ENCODE measurements at regions not wholly inside any gene's neighbourhood (a gene's known extent, or its start where the extent isn't known, plus 50 kb on each side); places are given as distances from the start of the nearest gene placed in this dataset.

- Histone ChIP-seq H3K36me3 (ENCODE audit: control insufficient read depth, insufficient read depth, low read length) (no peaks in the 10 kb centered on the region), H3K9me3 (ENCODE audit: control insufficient read depth, insufficient read depth, low read depth, low read length) (no peaks in the 10 kb centered on the region), H3K4me1 (ENCODE audit: control insufficient read depth, insufficient read depth, low read length) (peaks cover 7% of the 10 kb centered on the region; the same call in 1 of the 2 replicates), H3K9ac (ENCODE audit: low read length) (no peak overlapping the region), H3K27me3 (ENCODE audit: control insufficient read depth, insufficient read depth, low read length) (no peaks in the 10 kb centered on the region), H3K4me3 (ENCODE audit: low read depth, low read length) (no peak overlapping the region), H3K27ac (ENCODE audit: low read depth, low read length) (no peak overlapping the region)
Observed at GRCh38 chr7:47690902-47691558, 109.1 kb upstream of the TNS3 start.

GRCh38 chr7:47689558-47689957 lies 107.6 kb upstream of the TNS3 start:
- Histone ChIP-seq H3K9ac (ENCODE audit: low read length) (no peak overlapping the region), H3K27me3 (ENCODE audit: control insufficient read depth, insufficient read depth, low read length) (no peaks in the 10 kb centered on the region), H3K4me3 (ENCODE audit: low read depth, low read length) (no peak overlapping the region), H3K9me3 (ENCODE audit: control insufficient read depth, insufficient read depth, low read depth, low read length) (no peaks in the 10 kb centered on the region), H3K36me3 (ENCODE audit: control insufficient read depth, insufficient read depth, low read length) (no peaks in the 10 kb centered on the region), H3K4me1 (ENCODE audit: control insufficient read depth, insufficient read depth, low read length) (peaks cover 7% of the 10 kb centered on the region; the same call in 1 of the 2 replicates), H3K27ac (ENCODE audit: low read depth, low read length) (no peak overlapping the region)

GRCh38 chr7:47688311-47689100 lies 106.6 kb upstream of the TNS3 start:
- H3K36me3 ChIP-seq (ENCODE audit: control insufficient read depth, insufficient read depth, low read length) = no peaks in the 10 kb centered on the region
- H3K27me3 ChIP-seq (ENCODE audit: control insufficient read depth, insufficient read depth, low read length) = no peaks in the 10 kb centered on the region
- H3K4me1 ChIP-seq (ENCODE audit: control insufficient read depth, insufficient read depth, low read length) = peaks cover 9% of the 10 kb centered on the region; the same call in 1 of the 2 replicates
- H3K4me3 ChIP-seq (ENCODE audit: low read depth, low read length) = no peak overlapping the region
- no peaks in the 10 kb centered on the region for H3K9me3 ChIP-seq (ENCODE audit: control insufficient read depth, insufficient read depth, low read depth, low read length)
- H3K9ac ChIP-seq (ENCODE audit: low read length) = no peak overlapping the region
- H3K27ac ChIP-seq (ENCODE audit: low read depth, low read length) = no peak overlapping the region

- H3K36me3 ChIP-seq (ENCODE audit: control insufficient read depth, insufficient read depth, low read length) = no peaks in the 10 kb centered on the region
- no peak overlapping the region for H3K27ac ChIP-seq (ENCODE audit: low read depth, low read length)
- H3K4me3 ChIP-seq (ENCODE audit: low read depth, low read length) = no peak overlapping the region
- no peak overlapping the region for H3K9ac ChIP-seq (ENCODE audit: low read length)
- no peaks in the 10 kb centered on the region for H3K27me3 ChIP-seq (ENCODE audit: control insufficient read depth, insufficient read depth, low read length)
- peaks cover 16% of the 10 kb centered on the region for H3K4me1 ChIP-seq (ENCODE audit: control insufficient read depth, insufficient read depth, low read length)
- H3K9me3 ChIP-seq (ENCODE audit: control insufficient read depth, insufficient read depth, low read depth, low read length) = no peaks in the 10 kb centered on the region
Observed at GRCh38 chr7:47685712-47686376, 103.9 kb upstream of the TNS3 start.

- Histone ChIP-seq H3K9ac (ENCODE audit: low read length) (no peak overlapping the region), H3K9me3 (ENCODE audit: control insufficient read depth, insufficient read depth, low read depth, low read length) (no peaks in the 10 kb centered on the region), H3K36me3 (ENCODE audit: control insufficient read depth, insufficient read depth, low read length) (no peaks in the 10 kb centered on the region), H3K4me3 (ENCODE audit: low read depth, low read length) (no peak overlapping the region), H3K4me1 (ENCODE audit: control insufficient read depth, insufficient read depth, low read length) (peaks cover 17% of the 10 kb centered on the region), H3K27ac (ENCODE audit: low read depth, low read length) (no peak overlapping the region), H3K27me3 (ENCODE audit: control insufficient read depth, insufficient read depth, low read length) (no peaks in the 10 kb centered on the region)
Observed at GRCh38 chr7:47685151-47685550, 103.2 kb upstream of the TNS3 start.

GRCh38 chr7:47684728-47685127 lies 102.8 kb upstream of the TNS3 start:
- Histone ChIP-seq H3K4me3 (ENCODE audit: low read depth, low read length) (no peak overlapping the region), H3K9me3 (ENCODE audit: control insufficient read depth, insufficient read depth, low read depth, low read length) (no peaks in the 10 kb centered on the region), H3K27me3 (ENCODE audit: control insufficient read depth, insufficient read depth, low read length) (no peaks in the 10 kb centered on the region), H3K27ac (ENCODE audit: low read depth, low read length) (no peak overlapping the region), H3K9ac (ENCODE audit: low read length) (no peak overlapping the region), H3K4me1 (ENCODE audit: control insufficient read depth, insufficient read depth, low read length) (peaks cover 21% of the 10 kb centered on the region), H3K36me3 (ENCODE audit: control insufficient read depth, insufficient read depth, low read length) (no peaks in the 10 kb centered on the region)

- Histone ChIP-seq H3K9ac (ENCODE audit: low read length) (no peak overlapping the region), H3K36me3 (ENCODE audit: control insufficient read depth, insufficient read depth, low read length) (no peaks in the 10 kb centered on the region), H3K9me3 (ENCODE audit: control insufficient read depth, insufficient read depth, low read depth, low read length) (no peaks in the 10 kb centered on the region), H3K27ac (ENCODE audit: low read depth, low read length) (no peak overlapping the region), H3K4me3 (ENCODE audit: low read depth, low read length) (no peak overlapping the region), H3K4me1 (ENCODE audit: control insufficient read depth, insufficient read depth, low read length) (peaks cover 25% of the 10 kb centered on the region), H3K27me3 (ENCODE audit: control insufficient read depth, insufficient read depth, low read length) (no peaks in the 10 kb centered on the region)
Observed at GRCh38 chr7:47683485-47683898, 101.6 kb upstream of the TNS3 start.

GRCh38 chr7:47682874-47683273 lies 101.0 kb upstream of the TNS3 start:
- H3K27ac ChIP-seq (ENCODE audit: low read depth, low read length) = no peak overlapping the region
- H3K4me3 ChIP-seq (ENCODE audit: low read depth, low read length) = no peak overlapping the region
- H3K27me3 ChIP-seq (ENCODE audit: control insufficient read depth, insufficient read depth, low read length) = no peaks in the 10 kb centered on the region
- no peaks in the 10 kb centered on the region for H3K36me3 ChIP-seq (ENCODE audit: control insufficient read depth, insufficient read depth, low read length)
- H3K9ac ChIP-seq (ENCODE audit: low read length) = no peak overlapping the region
- H3K9me3 ChIP-seq (ENCODE audit: control insufficient read depth, insufficient read depth, low read depth, low read length) = no peaks in the 10 kb centered on the region
- peaks cover 28% of the 10 kb centered on the region for H3K4me1 ChIP-seq (ENCODE audit: control insufficient read depth, insufficient read depth, low read length)

GRCh38 chr7:47681249-47681810 lies 99.4 kb upstream of the TNS3 start:
- Histone ChIP-seq H3K27me3 (ENCODE audit: control insufficient read depth, insufficient read depth, low read length) (no peaks in the 10 kb centered on the region), H3K9me3 (ENCODE audit: control insufficient read depth, insufficient read depth, low read depth, low read length) (peaks cover 14% of the 10 kb centered on the region), H3K36me3 (ENCODE audit: control insufficient read depth, insufficient read depth, low read length) (no peaks in the 10 kb centered on the region), H3K27ac (ENCODE audit: low read depth, low read length) (peak overlapping the region; percentile 86; the same call in 1 of the 2 replicates), H3K4me1 (ENCODE audit: control insufficient read depth, insufficient read depth, low read length) (peaks cover 28% of the 10 kb centered on the region), H3K4me3 (ENCODE audit: low read depth, low read length) (no peak overlapping the region), H3K9ac (ENCODE audit: low read length) (peak overlapping the region; percentile 60)

- Histone ChIP-seq H3K36me3 (ENCODE audit: control insufficient read depth, insufficient read depth, low read length) (no peaks in the 10 kb centered on the region), H3K4me3 (ENCODE audit: low read depth, low read length) (no peak overlapping the region), H3K27me3 (ENCODE audit: control insufficient read depth, insufficient read depth, low read length) (no peaks in the 10 kb centered on the region), H3K9ac (ENCODE audit: low read length) (no peak overlapping the region), H3K27ac (ENCODE audit: low read depth, low read length) (no peak overlapping the region), H3K4me1 (ENCODE audit: control insufficient read depth, insufficient read depth, low read length) (peaks cover 28% of the 10 kb centered on the region), H3K9me3 (ENCODE audit: control insufficient read depth, insufficient read depth, low read depth, low read length) (peaks cover 14% of the 10 kb centered on the region)
Observed at GRCh38 chr7:47678641-47679380, 96.9 kb upstream of the TNS3 start.

All from HUES6 (cell line).